ENCODE measurements at regions not wholly inside any gene's neighbourhood (a gene's known extent, or its start where the extent isn't known, plus 50 kb on each side); places are given as distances from the start of the nearest gene placed in this dataset.

DNA sequence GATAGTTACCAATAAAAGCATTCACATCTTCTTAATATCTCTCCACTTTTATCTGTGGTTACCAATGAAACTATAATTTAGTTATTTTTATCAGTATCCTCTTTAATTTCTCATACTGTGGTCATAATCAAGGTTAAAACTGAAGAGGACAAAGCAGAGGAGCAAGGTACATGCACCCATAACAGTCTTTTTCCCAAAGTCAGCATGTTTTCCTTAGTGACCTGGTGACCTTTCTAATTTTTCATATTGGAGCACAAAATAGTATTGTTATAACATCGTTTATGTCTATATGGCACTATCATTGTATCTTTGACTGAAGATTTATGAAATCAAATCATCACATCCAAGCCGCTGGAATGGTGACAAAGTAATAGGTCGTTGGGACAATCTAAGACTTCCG, 51.5 kb upstream of the CHORDC1 start:
- POLR2A ChIA-PET: no interaction called here
- TF ChIP-seq RFX5 (IDR thresholded peaks at IDR 0.05; ENCODE audit: low read length): no peak
- no peak for TF ChIP-seq TAF1 (IDR thresholded peaks at IDR 0.05; ENCODE audit: borderline replicate concordance, low read depth, low read length)
- no peak for TF ChIP-seq MXI1 (IDR thresholded peaks at IDR 0.05; ENCODE audit: low read depth, low read length)
- no peak for TF ChIP-seq MAX (IDR thresholded peaks at IDR 0.05; ENCODE audit: low read depth)
- TF ChIP-seq RAD21 (IDR thresholded peaks at IDR 0.05; ENCODE audit: low read length): no peak
- TF ChIP-seq SIN3A (IDR thresholded peaks at IDR 0.05; ENCODE audit: borderline replicate concordance, low read depth, low read length): no peak
- TF ChIP-seq, protein P1, sequence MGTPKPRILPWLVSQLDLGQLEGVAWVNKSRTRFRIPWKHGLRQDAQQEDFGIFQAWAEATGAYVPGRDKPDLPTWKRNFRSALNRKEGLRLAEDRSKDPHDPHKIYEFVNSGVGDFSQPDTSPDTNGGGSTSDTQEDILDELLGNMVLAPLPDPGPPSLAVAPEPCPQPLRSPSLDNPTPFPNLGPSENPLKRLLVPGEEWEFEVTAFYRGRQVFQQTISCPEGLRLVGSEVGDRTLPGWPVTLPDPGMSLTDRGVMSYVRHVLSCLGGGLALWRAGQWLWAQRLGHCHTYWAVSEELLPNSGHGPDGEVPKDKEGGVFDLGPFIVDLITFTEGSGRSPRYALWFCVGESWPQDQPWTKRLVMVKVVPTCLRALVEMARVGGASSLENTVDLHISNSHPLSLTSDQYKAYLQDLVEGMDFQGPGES (IDR thresholded peaks at IDR 0.05; ENCODE audit: low read depth, low read length): no peak
- no peak for TF ChIP-seq NRF1 (IDR thresholded peaks at IDR 0.05; ENCODE audit: low read depth, low read length)
- no peak for TF ChIP-seq POLR2AphosphoS5 (IDR thresholded peaks at IDR 0.05; ENCODE audit: low read depth, low read length)
- TF ChIP-seq REST (IDR thresholded peaks at IDR 0.05; ENCODE audit: low read depth, low read length): no peak
- TF ChIP-seq NFIC (IDR thresholded peaks at IDR 0.05; ENCODE audit: borderline replicate concordance): no peak
- no peak for TF ChIP-seq USF1 (IDR thresholded peaks at IDR 0.05; ENCODE audit: borderline replicate concordance, low read depth)
- no peak for TF ChIP-seq FOXJ3 (CRISPR knock-in tag; IDR thresholded peaks at IDR 0.05)
- no peak for TF ChIP-seq TEAD4 (IDR thresholded peaks at IDR 0.05; ENCODE audit: borderline replicate concordance, insufficient read depth)
- no peak for TF ChIP-seq FOSL2 (IDR thresholded peaks at IDR 0.05; ENCODE audit: borderline replicate concordance, low read depth)
- TF ChIP-seq, protein P2, sequence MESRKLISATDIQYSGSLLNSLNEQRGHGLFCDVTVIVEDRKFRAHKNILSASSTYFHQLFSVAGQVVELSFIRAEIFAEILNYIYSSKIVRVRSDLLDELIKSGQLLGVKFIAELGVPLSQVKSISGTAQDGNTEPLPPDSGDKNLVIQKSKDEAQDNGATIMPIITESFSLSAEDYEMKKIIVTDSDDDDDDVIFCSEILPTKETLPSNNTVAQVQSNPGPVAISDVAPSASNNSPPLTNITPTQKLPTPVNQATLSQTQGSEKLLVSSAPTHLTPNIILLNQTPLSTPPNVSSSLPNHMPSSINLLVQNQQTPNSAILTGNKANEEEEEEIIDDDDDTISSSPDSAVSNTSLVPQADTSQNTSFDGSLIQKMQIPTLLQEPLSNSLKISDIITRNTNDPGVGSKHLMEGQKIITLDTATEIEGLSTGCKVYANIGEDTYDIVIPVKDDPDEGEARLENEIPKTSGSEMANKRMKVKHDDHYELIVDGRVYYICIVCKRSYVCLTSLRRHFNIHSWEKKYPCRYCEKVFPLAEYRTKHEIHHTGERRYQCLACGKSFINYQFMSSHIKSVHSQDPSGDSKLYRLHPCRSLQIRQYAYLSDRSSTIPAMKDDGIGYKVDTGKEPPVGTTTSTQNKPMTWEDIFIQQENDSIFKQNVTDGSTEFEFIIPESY (IDR thresholded peaks at IDR 0.05; ENCODE audit: borderline replicate concordance, low read depth): no peak
- TF ChIP-seq EZH2phosphoT487 (IDR thresholded peaks at IDR 0.05; ENCODE audit: borderline replicate concordance, low read depth): no peak
- CTCF ChIA-PET: interaction anchor here (1.5 kb wide), 1 partner anchor 13 kb away, joined by 4 read pairs; no protein-coding TSS in a partner anchor

More for the DNA sequence above, 51.5 kb upstream of the CHORDC1 start:
- no peaks in the 10 kb centered on the region for H3K4me1 ChIP-seq (ENCODE audit: control insufficient read depth in 1 of 2, insufficient read depth in 2 of 2, low read depth in 1 of 2, low read length in 1 of 2)
- no peak overlapping the region for H3K4me3 ChIP-seq (ENCODE audit: low read depth in 2 of 2, low read length in 1 of 2)
- no peak overlapping the region for H2AFZ ChIP-seq (ENCODE audit: low read depth)
- no peak overlapping the region for H3K4me2 ChIP-seq
- H3K27me3 ChIP-seq (ENCODE audit: insufficient read depth): no peaks in the 10 kb centered on the region
- no peaks in the 10 kb centered on the region for H3K9me2 ChIP-seq
- no peaks in the 10 kb centered on the region for H3K9me3 ChIP-seq
- no peak overlapping the region for H3K9ac ChIP-seq
- H4K20me1 ChIP-seq (ENCODE audit: insufficient read depth): no peaks in the 10 kb centered on the region
- no peaks in the 10 kb centered on the region for H3K79me2 ChIP-seq (ENCODE audit: insufficient read depth)
- no peak for DNase-seq
- 38% methylated on average over 4 of the region's 4 CpGs for WGBS (ENCODE audit: low lambda C conversion rate)
- H3F3A ChIP-seq (replicated peaks; ENCODE audit: insufficient read depth): no peaks in the 10 kb centered on the region
- no peak overlapping the region for H3K27ac ChIP-seq (ENCODE audit: low read depth in 2 of 2, low read length in 1 of 2)
- no peaks in the 10 kb centered on the region for H3K36me3 ChIP-seq (replicated peaks in 1 of 2; ENCODE audit: control insufficient read depth in 1 of 2, insufficient read depth in 2 of 2, low read length in 1 of 2)

Measured in SK-N-SH (cell line).